Esophagus squamous epithelium (tissue), 4 donors: ENCODE measurements at regions not wholly inside any gene's neighbourhood (a gene's known extent, or its start where the extent isn't known, plus 50 kb on each side); places are given as distances from the start of the nearest gene placed in this dataset.

Experiments
- POLR2A ChIP-seq, 4 donors: fragments of 450-650 bp; IDR thresholded peaks; one replicate each; pipeline ENCODE4 v1.6.1; 2017; ENCODE audit warnings: antibody characterized with exemption in 4 of 4, mild to moderate bottlenecking in 4 of 4, moderate library complexity in 3 of 4
- TF ChIP-seq, protein P1 (sequence below), 6 experiments: fragments of 450-650 bp in 4 of 6; fragments of 200-600 bp in 2 of 6; sonication (generic) in 2 of 6; IDR thresholded peaks; one replicate each; pipeline ENCODE4 v1.5.1; 2016 to 2019; ENCODE audit warnings: antibody characterized with exemption in 6 of 6, mild to moderate bottlenecking in 4 of 6, moderate library complexity in 4 of 6

- TF ChIP-seq, protein P1, sequence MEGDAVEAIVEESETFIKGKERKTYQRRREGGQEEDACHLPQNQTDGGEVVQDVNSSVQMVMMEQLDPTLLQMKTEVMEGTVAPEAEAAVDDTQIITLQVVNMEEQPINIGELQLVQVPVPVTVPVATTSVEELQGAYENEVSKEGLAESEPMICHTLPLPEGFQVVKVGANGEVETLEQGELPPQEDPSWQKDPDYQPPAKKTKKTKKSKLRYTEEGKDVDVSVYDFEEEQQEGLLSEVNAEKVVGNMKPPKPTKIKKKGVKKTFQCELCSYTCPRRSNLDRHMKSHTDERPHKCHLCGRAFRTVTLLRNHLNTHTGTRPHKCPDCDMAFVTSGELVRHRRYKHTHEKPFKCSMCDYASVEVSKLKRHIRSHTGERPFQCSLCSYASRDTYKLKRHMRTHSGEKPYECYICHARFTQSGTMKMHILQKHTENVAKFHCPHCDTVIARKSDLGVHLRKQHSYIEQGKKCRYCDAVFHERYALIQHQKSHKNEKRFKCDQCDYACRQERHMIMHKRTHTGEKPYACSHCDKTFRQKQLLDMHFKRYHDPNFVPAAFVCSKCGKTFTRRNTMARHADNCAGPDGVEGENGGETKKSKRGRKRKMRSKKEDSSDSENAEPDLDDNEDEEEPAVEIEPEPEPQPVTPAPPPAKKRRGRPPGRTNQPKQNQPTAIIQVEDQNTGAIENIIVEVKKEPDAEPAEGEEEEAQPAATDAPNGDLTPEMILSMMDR (IDR thresholded peaks at IDR 0.05): no peak
- TF ChIP-seq POLR2A (IDR thresholded peaks at IDR 0.05): no peak
Observed at GRCh38 chr2:153567367-153567766, 88.8 kb upstream of the RPRM start.
